Heart right ventricle (tissue), 16 donors: ENCODE measurements at regions not wholly inside any gene's neighbourhood (a gene's known extent, or its start where the extent isn't known, plus 50 kb on each side); places are given as distances from the start of the nearest gene placed in this dataset.
A peak's percentile ranks its signal among the peaks of the same experiment; 100 is the strongest.

Source experiments
- ATAC-seq, 8 donors: fragments of 200-7000 bp; cut with Tn5 transposase; one replicate each; pipeline ENCODE4 v1.9.1; 2020; ENCODE audit warnings: mild to moderate bottlenecking in 8 of 8, moderate library complexity in 8 of 8, moderate number of reproducible peaks in 1 of 8
- DNase-seq, 2 donors: peaks; one replicate each; pipeline ENCODE4 v3.0.0-alpha.2; 2020
- H3K27ac ChIP-seq, 10 donors: fragments of 200-600 bp; sonication (generic) in 2 of 10; one replicate each; pipeline versions ENCODE4 v1.5.0 to v1.8.0; 2020 to 2022; ENCODE audit warnings: mild to moderate bottlenecking in 3 of 10
- H3K27me3 ChIP-seq, 7 donors: fragments of 200-600 bp; one replicate each; pipeline ENCODE4 v1.8.0; 2021 to 2022; ENCODE audit warnings: mild to moderate bottlenecking in 2 of 7
- H3K36me3 ChIP-seq, 9 donors: fragments of 200-600 bp; sonication (generic) in 1 of 9; one replicate each; pipeline versions ENCODE4 v1.5.0 to v1.8.0; 2020 to 2022; ENCODE audit warnings: mild to moderate bottlenecking in 2 of 9
- H3K4me1 ChIP-seq, 9 donors: fragments of 200-600 bp; sonication (generic) in 1 of 9; one replicate each; pipeline versions ENCODE4 v1.5.0 to v1.8.0; 2020 to 2022; ENCODE audit warnings: mild to moderate bottlenecking in 4 of 9
- H3K4me3 ChIP-seq, 10 donors: fragments of 200-600 bp; sonication (generic) in 2 of 10; one replicate each; pipeline versions ENCODE4 v1.5.0 to v1.8.0; 2020 to 2022; ENCODE audit warnings: mild to moderate bottlenecking in 7 of 10, moderate library complexity in 2 of 10
- H3K9me3 ChIP-seq, 11 donors: fragments of 200-600 bp in 10 of 11; sonication (generic) in 2 of 11; one replicate each; pipeline versions ENCODE4 v1.5.0 to v1.8.0; 2013 to 2022; ENCODE audit warnings: mild to moderate bottlenecking in 2 of 11, control low read depth in 1 of 11, moderate library complexity in 1 of 11
- WGBS, 2 donors: extraction: QIAGEN DNeasy Blood & Tissue Kit; methylation state at CpG; one replicate each; pipeline ENCODE4 v1.1.7; 2013; ENCODE audit warnings: inconsistent platforms in 1 of 2; 5-methylcytosine and 5-hydroxymethylcytosine counted together
- intact Hi-C, 10 donors: fragments of 100-400 bp; cut with DNase I; formaldehyde crosslinking; loops; one replicate each; pipeline versions ENCODE4 v1.11.1 to v1.14.2; 2022
- TF ChIP-seq, protein P1 (sequence below), 9 donors: fragments of 200-600 bp; sonication (generic) in 2 of 9; IDR thresholded peaks; one replicate each; pipeline versions ENCODE4 v1.5.0 to v1.8.0; 2021 to 2022; ENCODE audit warnings: antibody characterized with exemption in 9 of 9, mild to moderate bottlenecking in 5 of 9, moderate library complexity in 1 of 9
- donor health status: Arrhythmogenic right ventricular cardiomyopathy.
- donor health status: ischemic (EF 13 %, LVEDD 7.1; RV severe dilation, severe dysfunction).
- donor health status: healthy with polysubstance abuse.
- donor health status: DM: no; HTN: yes; CAD: no.
- donor health status: DM: no; HTN: no; CAD: no.
- donor health status: ischemic (EF 25% LVEDD 6.9; RV normal size, moderate dysfunction).
- donor health status: ischemic (EF 25% LVEDD 5.7; RV mildly dilated, moderate dysfunction).
- donor health status: healthy.
- donor health status: DM: yes; HTN: yes; CAD: no.
- donor health status: Ischemic cardiomyopathy.
- donor health status: ischemic (EF 35%, LVEDD 5.7; RV mildly dilated, moderate dysfunction).
- donor health status: nonischemic (EF 11% LVEDD 7.7; RV severe dilation, severe dysfunction).
- donor health status: DM: yes; HTN: yes; CAD: no.
- donor health status: PGD.
- donor health status: ischemic (EF 29% LVEDD 5.4; RV normal size, mild dysfunction).
- donor health status: nonischemic (EF 23%, LVEDD 6.1; RV moderate dilation, normal function).

DNA sequence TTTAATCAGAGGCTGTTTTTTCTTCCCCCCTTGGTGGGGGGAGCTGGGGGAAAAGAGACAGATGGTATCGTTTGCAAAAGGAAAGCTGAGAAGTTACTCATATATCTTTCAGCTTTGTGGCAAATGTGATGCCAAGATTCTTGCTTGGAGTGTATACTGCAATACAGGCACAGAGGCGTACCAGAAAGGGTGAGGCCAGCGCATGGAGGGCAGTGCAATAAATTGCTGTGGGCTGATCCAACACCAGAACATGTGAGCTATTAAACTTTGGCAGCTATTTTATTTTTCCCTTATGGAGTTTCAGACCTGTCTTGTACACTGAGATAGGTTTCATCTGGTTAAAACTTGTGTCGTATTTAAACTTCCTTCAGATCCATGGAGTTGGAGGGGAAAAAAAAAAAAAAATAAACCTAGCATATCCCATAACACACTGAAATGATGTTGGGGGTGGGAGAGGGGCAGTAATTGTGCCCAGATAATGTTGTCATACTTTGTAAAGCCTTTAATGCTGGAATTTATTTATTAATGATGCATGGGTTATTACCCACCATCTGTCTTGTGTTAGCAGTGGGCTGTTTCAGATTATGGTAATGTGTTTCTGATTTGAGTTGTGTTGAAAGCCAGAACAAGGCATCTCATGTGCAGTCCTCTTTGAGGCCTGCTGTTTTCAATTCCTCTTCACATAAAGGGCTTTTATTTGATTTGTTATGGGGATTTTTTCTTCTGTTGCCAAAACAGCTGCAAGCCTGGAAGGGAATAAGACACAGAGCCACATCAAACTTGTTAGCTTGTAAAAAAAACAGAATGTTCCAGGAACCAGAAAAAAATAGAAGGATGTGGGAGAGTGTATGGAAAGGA, 891.3 kb downstream of the TLE1 start:
- Histone ChIP-seq H3K36me3 (no peaks in the 10 kb centered on the region), H3K4me3 (no peak overlapping the region), H3K4me1 (peaks cover 0 to 18% (median 0%) of the 10 kb centered on the region in 9 donors), H3K9me3 (peaks cover 0 to 16% (median 4%) of the 10 kb centered on the region in 11 donors), H3K27ac (peak overlapping the region in 5 of 10 donors; percentile 10 to 38 (median 19)), H3K27me3 (no peaks in the 10 kb centered on the region)
- DNase-seq, result peak; percentile 11 to 14
- ATAC-seq, result peak; percentile 50 to 89 (median 78)
- 58 to 66% methylated on average over 4 of the region's 4 CpGs for WGBS, 2 donors
- TF ChIP-seq, protein P1, sequence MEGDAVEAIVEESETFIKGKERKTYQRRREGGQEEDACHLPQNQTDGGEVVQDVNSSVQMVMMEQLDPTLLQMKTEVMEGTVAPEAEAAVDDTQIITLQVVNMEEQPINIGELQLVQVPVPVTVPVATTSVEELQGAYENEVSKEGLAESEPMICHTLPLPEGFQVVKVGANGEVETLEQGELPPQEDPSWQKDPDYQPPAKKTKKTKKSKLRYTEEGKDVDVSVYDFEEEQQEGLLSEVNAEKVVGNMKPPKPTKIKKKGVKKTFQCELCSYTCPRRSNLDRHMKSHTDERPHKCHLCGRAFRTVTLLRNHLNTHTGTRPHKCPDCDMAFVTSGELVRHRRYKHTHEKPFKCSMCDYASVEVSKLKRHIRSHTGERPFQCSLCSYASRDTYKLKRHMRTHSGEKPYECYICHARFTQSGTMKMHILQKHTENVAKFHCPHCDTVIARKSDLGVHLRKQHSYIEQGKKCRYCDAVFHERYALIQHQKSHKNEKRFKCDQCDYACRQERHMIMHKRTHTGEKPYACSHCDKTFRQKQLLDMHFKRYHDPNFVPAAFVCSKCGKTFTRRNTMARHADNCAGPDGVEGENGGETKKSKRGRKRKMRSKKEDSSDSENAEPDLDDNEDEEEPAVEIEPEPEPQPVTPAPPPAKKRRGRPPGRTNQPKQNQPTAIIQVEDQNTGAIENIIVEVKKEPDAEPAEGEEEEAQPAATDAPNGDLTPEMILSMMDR (IDR thresholded peaks at IDR 0.05), result no peak
- intact Hi-C loops, result no loop called here

DNA sequence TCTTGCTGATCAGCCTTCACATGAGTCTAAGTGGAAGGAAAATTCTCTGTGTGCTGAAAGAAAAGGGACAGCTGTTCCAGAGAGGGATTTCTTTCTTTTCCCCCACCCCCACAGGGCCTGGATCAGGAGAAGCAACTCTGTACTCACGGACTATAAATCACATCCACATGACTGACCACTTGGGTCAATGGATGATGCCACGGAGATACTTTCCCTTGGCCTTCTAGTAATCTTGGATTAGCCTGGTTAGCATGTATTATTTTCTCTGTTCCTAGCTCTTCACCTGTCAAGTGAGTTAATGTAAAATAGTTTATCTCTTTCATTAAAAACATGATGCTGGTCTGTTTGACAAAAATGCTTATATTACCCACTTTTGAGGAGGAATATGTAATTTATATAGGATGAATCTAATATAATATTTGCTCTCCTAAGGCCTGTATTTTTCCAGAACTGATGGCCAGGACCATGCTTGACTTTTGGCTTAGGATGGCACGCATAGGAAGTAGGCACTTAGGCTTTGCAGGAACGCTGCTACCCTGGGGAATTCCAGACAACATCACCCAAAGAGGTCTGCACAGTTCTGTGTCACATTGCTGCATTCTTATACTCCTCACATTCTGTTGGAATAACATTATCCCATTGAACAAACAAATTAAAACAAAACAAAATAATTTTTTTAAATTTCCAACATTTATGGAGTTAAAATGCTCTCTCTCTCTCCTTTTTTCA, 892.1 kb downstream of the TLE1 start:
- intact Hi-C loops, result no loop called here
- H3K4me1 ChIP-seq, result peaks cover 0 to 20% (median 0%) of the 10 kb centered on the region in 9 donors
- no peak overlapping the region for H3K4me3 ChIP-seq
- H3K9me3 ChIP-seq, result peaks cover 0 to 16% (median 4%) of the 10 kb centered on the region in 11 donors
- ATAC-seq, result peak in 6 of 8 donors; percentile 48 to 68 (median 61)
- H3K27ac ChIP-seq, result peak overlapping the region in 5 of 10 donors; percentile 10 to 38 (median 19)
- no peaks in the 10 kb centered on the region for H3K36me3 ChIP-seq
- DNase-seq, result peak in 1 of 2 donors; percentile 23
- TF ChIP-seq, protein P1 (IDR thresholded peaks at IDR 0.05), result no peak
- WGBS, 2 donors, result 67 to 70% methylated on average over 4 of the region's 4 CpGs
- H3K27me3 ChIP-seq, result no peaks in the 10 kb centered on the region

DNA sequence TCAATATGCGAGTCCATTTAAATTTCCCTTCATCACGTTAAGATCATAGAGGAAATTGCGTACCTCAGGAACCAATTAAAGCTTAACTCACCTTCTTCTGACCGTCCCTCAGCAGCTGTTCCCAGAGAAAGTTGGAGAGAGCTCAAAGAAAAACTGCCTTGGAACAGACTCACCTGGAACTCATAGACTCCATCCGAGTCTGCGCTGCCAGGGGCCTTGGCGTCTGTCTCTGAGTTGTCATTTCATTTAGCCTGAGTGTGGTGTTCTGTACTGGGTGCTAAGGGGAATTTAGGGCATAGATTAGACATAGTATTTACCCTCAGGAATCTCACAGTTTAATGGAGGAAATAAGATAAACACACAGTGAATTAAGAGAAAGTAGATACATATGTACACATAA, 892.7 kb downstream of the TLE1 start:
- DNase-seq, result no peak
- intact Hi-C loops, result no loop called here
- Histone ChIP-seq H3K4me3 (no peak overlapping the region), H3K9me3 (peaks cover 0 to 14% (median 4%) of the 10 kb centered on the region in 11 donors), H3K36me3 (no peaks in the 10 kb centered on the region), H3K4me1 (peaks cover 0 to 20% (median 0%) of the 10 kb centered on the region in 9 donors), H3K27ac (no peak overlapping the region), H3K27me3 (no peaks in the 10 kb centered on the region)
- TF ChIP-seq, protein P1 (IDR thresholded peaks at IDR 0.05), result no peak
- 80% methylated on average over 7 of the region's 7 CpGs for WGBS, 2 donors
- no peak for ATAC-seq

DNA sequence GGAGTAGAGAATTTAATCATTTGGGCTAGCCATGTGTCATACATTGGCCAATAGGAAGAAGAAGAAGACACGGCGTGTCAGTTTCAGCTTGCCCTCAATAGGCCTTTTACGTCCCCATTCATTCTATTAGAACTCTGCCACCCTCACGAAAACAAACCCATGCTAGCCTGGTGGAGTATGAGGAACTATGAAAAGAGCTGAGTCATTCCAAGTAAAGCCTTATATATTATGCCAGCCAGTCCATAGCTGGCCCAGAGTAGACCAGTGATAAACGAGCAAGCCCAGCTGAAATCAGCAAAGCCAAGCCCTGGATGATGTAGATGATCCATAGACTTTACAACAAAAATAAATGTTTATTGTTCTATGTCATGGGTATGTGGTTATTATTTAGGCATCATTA, 895.1 kb downstream of the TLE1 start:
- peaks cover 0 to 3% (median 0%) of the 10 kb centered on the region in 11 donors for H3K9me3 ChIP-seq
- no peak overlapping the region for H3K27ac ChIP-seq
- TF ChIP-seq, protein P1 (IDR thresholded peaks at IDR 0.05), result no peak
- WGBS, 2 donors, result 84 to 85% methylated on average over 5 of the region's 5 CpGs
- DNase-seq, result no peak
- intact Hi-C loops, result no loop called here
- H3K36me3 ChIP-seq, result no peaks in the 10 kb centered on the region
- H3K27me3 ChIP-seq, result no peaks in the 10 kb centered on the region
- peaks cover 0 to 20% (median 0%) of the 10 kb centered on the region in 9 donors for H3K4me1 ChIP-seq
- H3K4me3 ChIP-seq, result no peak overlapping the region
- ATAC-seq, result no peak
